GM19397 (cell line): ENCODE measurements at regions not wholly inside any gene's neighbourhood (a gene's known extent, or its start where the extent isn't known, plus 50 kb on each side); places are given as distances from the start of the nearest gene placed in this dataset.
A peak's percentile ranks its signal among the peaks of the same experiment; 100 is the strongest.
"Not testable (repeated sequence)": the region's sequence is repeated elsewhere in the genome, so short reads cannot be mapped to it uniquely, and the experiment has no call there.

ENCODE experiments used
- ATAC-seq: cut with Tn5 transposase; IDR thresholded peaks from one replicate; pipeline ENCODE4 v1.9.1; 2021; ENCODE audit warnings: mild to moderate bottlenecking, moderate library complexity; ENCODE audit not compliant: unreplicated experiment

GRCh38 chrX:111041018-111041462 is 55.0 kb upstream of the PAK3 start:
- ATAC-seq = peak; percentile 60

- peak; percentile 31 for ATAC-seq
These were observed 55.5 kb upstream of the PAK3 start for GRCh38 chrX:111040377-111041017.

DNA sequence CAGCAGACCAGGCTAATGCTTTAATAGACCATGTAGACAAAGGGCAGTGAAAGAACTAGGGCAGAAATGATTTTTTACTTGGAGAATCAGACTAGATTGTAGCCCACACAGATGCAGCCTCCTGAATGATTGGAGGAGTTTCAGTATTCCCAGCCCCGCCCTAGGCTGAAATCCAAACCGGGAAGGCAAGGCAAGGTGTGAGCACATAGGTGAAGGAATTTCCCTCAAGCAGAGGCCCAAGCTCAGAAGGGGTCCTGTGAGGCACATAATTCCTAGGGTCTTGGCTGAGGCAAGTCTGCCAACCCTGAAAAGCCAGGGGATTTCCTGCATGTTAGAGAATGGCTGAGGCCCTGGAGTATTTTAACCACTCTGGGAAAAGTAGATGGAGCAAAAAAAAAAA is 56.4 kb upstream of the PAK3 start:
- ATAC-seq = no peak

DNA sequence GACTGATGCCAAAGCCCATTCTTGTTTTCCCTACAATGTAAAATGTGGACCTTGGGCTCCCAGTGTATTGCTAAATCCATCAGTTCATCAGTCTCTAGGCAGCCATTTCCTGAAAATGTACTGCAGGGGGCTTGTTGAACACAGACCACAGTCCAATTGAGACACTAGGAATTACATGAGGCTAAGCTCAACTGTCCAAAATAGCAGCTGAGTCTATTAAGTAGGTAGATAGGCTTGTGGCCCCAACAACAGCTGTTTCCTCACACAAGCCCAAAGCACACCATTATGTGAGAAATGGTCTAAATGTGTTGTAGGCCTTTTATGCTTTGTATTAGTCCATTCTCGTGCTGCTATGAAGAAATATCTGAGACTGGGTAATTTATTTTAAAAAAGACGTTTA is 60.0 kb upstream of the PAK3 start:
- no peak for ATAC-seq

GRCh38 chrX:111035256-111035655 is 60.7 kb upstream of the PAK3 start:
- no peak for ATAC-seq

- not testable (repeated sequence) for ATAC-seq
These were observed 73.0 kb upstream of the PAK3 start for GRCh38 chrX:111022998-111023397.

- no peak for ATAC-seq
These were observed 75.7 kb upstream of the PAK3 start for GRCh38 chrX:111020283-111020682.

DNA sequence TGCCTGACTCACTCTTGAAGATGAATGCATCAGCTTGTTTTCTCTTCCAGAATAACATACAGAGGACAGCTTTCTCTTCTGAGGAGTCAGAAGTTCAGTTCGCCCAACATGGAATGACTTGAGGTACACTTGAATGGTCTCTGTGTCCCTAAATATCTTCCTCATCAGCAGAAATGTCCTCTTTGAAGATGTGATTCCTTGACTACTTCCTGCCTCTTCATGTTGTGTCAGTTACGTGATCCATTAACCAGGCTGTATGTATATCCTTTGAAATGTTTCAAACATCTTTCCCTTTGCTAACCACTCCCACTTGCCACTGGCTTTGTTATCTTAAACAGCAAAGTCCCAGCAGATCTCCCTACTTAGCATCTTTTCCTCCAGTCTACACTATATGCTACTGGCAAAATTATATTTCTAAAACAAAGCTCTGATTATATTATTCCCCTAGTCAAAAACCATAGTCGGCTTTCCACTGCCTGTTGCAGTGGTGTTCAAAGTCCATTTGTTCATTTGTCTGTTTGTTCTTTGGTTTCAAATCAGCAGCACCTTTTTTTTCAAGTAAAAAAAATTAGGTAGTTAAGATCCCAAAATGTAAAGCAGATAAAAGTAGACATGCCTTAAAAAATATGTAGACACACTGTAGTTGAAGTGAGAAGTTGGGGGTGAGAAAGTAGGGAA is 82.1 kb upstream of the PAK3 start:
- no peak for ATAC-seq

DNA sequence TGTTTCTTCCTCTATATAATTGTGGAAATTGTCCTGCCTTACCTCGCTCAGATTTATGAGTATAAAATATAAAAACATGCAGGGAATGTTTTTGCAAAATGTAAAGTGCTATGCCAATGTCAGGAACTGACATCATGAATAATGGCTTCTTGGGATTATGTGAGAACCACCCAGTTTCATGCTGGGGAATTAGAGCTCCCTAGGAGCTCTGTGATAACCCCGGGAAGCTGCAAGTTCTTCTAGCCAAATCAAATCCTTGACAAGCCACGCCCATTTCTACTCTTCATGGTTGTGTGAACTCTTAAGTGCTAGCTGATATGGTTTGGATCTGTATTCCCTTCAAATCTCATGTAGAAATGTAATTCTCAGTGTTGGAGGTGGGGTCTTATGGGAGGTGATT is 85.9 kb upstream of the PAK3 start:
- no peak for ATAC-seq

DNA sequence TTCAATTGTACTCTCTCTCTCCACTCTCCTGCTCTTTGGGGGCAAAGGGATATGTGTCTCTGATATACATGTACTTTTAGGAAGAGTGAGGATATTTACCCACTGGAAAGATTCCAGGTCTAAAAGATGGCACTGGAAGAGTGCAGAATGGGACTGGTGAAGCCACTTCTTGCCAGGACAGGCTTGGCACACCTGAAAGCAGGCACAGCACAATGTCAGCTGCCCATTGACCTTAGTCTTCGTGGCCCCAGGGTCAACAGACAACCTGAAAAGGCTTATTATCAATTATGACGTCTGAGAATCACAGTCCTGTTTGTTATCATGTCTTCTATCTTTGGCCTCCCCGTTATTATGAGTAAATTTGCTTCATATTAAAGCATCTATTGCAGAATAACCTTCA is 86.7 kb upstream of the PAK3 start:
- no peak for ATAC-seq

GRCh38 chrX:111008126-111008525 is 87.9 kb upstream of the PAK3 start:
- no peak for ATAC-seq

GRCh38 chrX:111007238-111007637 is 88.8 kb upstream of the PAK3 start:
- no peak for ATAC-seq

GRCh38 chrX:111006116-111006515 is 89.9 kb upstream of the PAK3 start:
- ATAC-seq = no peak

DNA sequence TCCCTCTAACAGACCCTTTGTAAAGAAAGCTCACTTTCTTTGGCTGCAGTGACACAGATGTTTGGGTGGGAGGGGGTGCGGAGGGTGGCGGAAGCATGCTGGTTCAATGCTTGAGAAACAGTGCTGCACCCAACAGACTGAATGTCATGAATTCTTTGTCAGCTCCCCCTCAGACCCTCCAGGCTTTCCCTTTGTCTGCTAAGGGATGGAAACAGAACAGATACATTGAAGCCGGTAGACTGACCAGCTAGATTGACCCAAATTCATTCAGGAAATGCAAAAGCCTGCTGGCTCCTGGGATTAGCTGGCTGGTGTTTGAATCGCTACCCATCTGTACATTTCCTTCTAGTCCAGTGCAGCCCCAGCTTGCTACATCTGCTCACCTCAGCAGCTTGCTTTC is 90.8 kb upstream of the PAK3 start:
- ATAC-seq = no peak

DNA sequence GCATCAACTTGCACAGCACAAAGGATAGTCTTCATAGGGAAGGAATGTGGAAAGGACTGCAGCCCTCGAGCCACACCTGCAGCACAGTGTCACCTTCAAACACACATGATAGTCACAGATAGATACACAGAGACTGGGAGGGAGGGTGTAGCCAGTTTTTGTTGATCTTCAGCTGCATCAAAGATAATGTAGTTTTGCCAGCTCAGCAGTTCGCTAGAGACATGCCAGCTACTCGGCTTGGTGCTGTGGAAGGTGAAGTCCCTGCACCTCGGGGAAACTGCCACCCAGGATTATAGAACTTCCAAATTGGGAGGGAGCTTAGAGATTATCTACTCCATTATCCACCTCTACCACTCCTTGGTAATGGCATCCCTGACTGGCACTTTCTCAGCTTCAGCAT is 92.9 kb upstream of the PAK3 start:
- no peak for ATAC-seq

- ATAC-seq = no peak
These were observed 103.4 kb upstream of the PAK3 start for GRCh38 chrX:110992611-110993010.

DNA sequence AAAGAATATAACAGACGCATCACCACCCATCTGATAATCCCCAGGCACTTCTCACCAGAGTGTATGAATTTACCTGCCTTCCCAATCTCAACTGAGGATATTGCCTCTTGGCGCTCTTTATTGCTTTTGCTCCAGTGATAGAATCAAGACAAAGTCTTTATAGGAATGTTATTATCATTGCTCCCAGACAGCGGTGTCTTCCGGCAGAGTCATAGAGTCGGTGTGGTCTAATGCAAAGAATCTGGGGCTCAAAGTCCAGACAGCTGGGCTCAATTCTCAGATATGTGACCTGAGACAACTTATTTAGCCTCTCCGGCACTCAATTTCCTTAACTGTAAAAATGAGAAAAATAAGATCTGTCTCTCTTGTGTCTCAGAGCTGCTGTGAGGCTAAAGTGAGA is 106.1 kb upstream of the PAK3 start:
- no peak for ATAC-seq

DNA sequence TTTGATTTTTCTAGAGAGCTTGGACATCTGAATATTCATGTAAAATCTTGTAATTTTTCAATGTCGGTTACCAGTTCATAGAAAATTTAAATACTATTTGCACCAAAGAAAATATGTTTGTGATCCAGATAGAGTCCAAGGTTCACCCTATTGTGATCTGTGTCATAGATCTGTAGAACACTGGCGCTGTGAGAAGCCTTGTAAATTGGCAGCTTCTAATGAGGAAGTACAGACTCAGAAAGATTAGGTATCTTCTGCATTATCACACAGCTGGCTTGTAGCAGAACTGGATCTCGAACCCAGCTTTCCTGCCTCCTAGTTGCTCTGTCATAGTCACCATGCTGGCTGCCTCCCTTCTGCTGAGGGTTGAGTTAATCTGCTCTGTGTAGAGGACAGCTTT is 106.5 kb upstream of the PAK3 start:
- ATAC-seq = no peak

GRCh38 chrX:110987292-110987691 is 108.7 kb upstream of the PAK3 start:
- ATAC-seq = no peak

- ATAC-seq = no peak
These were observed 110.5 kb upstream of the PAK3 start for GRCh38 chrX:110985470-110985869.

DNA sequence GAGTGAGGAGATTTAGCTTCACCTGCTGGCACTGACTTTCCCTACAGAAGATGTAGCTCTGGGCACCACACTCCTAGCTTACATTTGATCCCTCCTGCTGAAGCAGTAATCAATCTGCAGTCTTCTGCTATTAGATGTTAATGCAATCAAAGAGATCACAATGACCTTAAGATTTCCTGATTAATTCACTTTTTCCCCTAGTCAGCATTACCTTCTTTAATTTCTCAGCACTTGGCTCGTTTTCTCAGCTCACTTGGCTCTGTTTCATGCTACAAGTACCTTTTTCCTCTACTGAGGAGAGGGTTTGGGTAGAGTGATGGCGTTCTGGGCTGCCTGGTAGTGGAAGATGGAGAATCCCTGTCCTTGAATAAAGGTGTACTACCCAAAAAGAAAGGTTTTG is 113.0 kb upstream of the PAK3 start:
- no peak for ATAC-seq

GRCh38 chrX:110966839-110967238 is 129.2 kb upstream of the PAK3 start:
- ATAC-seq = no peak

GRCh38 chrX:110966091-110966454 is 129.9 kb upstream of the PAK3 start:
- ATAC-seq = no peak
